ENCODE measurements at regions not wholly inside any gene's neighbourhood (a gene's known extent, or its start where the extent isn't known, plus 50 kb on each side); places are given as distances from the start of the nearest gene placed in this dataset.

DNA sequence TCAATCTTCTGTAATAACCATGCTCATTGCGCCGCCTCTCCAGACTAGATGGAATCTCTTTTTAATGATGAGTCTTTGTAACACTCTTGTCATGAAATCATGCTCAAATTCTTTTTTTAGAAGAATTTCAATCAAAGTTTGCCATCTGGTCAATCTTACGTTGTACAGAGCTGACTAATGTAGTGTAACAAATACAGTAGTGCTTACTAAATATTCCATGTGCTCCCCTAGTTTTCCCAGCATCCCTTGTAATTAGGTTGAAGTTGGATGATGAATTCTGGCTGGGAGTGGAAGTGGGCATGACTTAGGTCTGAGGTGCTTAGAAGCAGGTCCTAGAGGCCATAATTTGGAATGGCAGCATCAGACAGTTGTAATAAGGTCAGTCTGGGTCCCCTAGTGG lies 309.1 kb upstream of the SNX7 start:
- no peaks in the 10 kb centered on the region for H3K36me3 ChIP-seq
- H3K27me3 ChIP-seq, result no peaks in the 10 kb centered on the region
- TF ChIP-seq POLR2A (IDR thresholded peaks at IDR 0.05) (no peak), CTCF (IDR thresholded peaks at IDR 0.05) (no peak), EP300 (IDR thresholded peaks at IDR 0.05) (no peak), POLR2AphosphoS5 (IDR thresholded peaks at IDR 0.05) (no peak)
- ATAC-seq, result no peak
- no peaks in the 10 kb centered on the region for H3K4me1 ChIP-seq
- 90% methylated on average over 3 of the region's 3 CpGs; no CpG with 5 or more reads in 1 of the 2 donors for WGBS, 2 donors (ENCODE audit: low coverage in 1 of 2)
- H3K4me3 ChIP-seq, result no peak overlapping the region
- no peaks in the 10 kb centered on the region for H3K9me3 ChIP-seq
- no peak overlapping the region for H3K27ac ChIP-seq

- no peak overlapping the region for H3K4me3 ChIP-seq
- TF ChIP-seq EP300 (IDR thresholded peaks at IDR 0.05) (no peak), POLR2AphosphoS5 (IDR thresholded peaks at IDR 0.05) (no peak), CTCF (IDR thresholded peaks at IDR 0.05) (no peak), POLR2A (IDR thresholded peaks at IDR 0.05) (no peak)
- 71% methylated on average over 5 of the region's 5 CpGs; no CpG with 5 or more reads in 1 of the 2 donors for WGBS, 2 donors (ENCODE audit: low coverage in 1 of 2)
- no peaks in the 10 kb centered on the region for H3K36me3 ChIP-seq
- H3K27me3 ChIP-seq, result no peaks in the 10 kb centered on the region
- H3K4me1 ChIP-seq, result no peaks in the 10 kb centered on the region
- no peaks in the 10 kb centered on the region for H3K9me3 ChIP-seq
- ATAC-seq, result no peak
- H3K27ac ChIP-seq, result no peak overlapping the region
Measured at GRCh38 chr1:98351561-98351960, 310.0 kb upstream of the SNX7 start.

DNA sequence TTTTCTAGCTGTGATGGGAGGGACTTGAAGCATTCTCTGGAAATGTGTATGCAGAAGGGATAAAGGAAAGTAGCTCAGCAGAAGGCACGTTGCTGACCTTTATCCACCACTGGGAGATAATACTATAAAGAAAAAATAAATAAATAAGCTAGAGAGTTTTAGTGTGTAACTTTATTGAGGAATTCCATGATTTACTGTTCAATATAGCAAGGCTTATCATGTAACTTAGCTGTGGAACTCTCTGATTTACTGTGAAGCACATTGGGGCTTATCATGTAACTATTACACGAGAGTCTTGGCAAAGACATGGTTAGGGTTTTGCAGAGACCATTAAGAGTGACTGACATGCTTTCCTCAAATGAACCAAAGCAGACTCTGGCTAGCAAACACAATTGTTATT lies 316.1 kb upstream of the SNX7 start:
- 60 to 70% methylated on average over 2 of the region's 2 CpGs for WGBS, 2 donors (ENCODE audit: low coverage in 1 of 2)
- TF ChIP-seq POLR2A (IDR thresholded peaks at IDR 0.05) (no peak), POLR2AphosphoS5 (IDR thresholded peaks at IDR 0.05) (no peak), EP300 (IDR thresholded peaks at IDR 0.05) (no peak), CTCF (IDR thresholded peaks at IDR 0.05) (no peak)
- H3K9me3 ChIP-seq, result no peaks in the 10 kb centered on the region
- no peaks in the 10 kb centered on the region for H3K36me3 ChIP-seq
- H3K27me3 ChIP-seq, result no peaks in the 10 kb centered on the region
- ATAC-seq, result no peak
- H3K4me1 ChIP-seq, result no peaks in the 10 kb centered on the region
- H3K4me3 ChIP-seq, result no peak overlapping the region
- H3K27ac ChIP-seq, result no peak overlapping the region

DNA sequence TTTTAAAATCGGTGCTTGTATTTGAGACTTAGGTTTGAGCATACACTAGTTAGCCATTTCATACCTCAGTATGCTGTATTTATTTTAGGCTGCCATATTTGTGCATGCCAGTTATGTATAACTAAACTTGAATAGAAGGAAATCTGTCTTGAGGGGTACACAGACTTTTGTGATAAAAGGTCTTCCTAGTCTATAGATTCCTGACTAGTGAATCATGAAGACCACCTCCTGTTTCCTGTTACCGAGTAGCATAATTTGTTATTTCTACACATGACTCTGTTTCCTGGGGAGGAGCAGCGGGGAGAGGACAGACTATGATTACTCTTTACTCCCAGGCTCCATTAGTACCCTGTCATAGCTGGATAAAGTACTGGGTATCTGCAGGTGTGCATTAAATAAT lies 316.8 kb upstream of the SNX7 start:
- no peaks in the 10 kb centered on the region for H3K4me1 ChIP-seq
- H3K27ac ChIP-seq, result no peak overlapping the region
- H3K9me3 ChIP-seq, result no peaks in the 10 kb centered on the region
- H3K36me3 ChIP-seq, result no peaks in the 10 kb centered on the region
- WGBS, 2 donors (ENCODE audit: low coverage in 1 of 2), result 51 to 64% methylated on average over 3 of the region's 3 CpGs
- no peak for ATAC-seq
- TF ChIP-seq POLR2A (IDR thresholded peaks at IDR 0.05) (no peak), EP300 (IDR thresholded peaks at IDR 0.05) (no peak), CTCF (IDR thresholded peaks at IDR 0.05) (no peak), POLR2AphosphoS5 (IDR thresholded peaks at IDR 0.05) (no peak)
- no peaks in the 10 kb centered on the region for H3K27me3 ChIP-seq
- no peak overlapping the region for H3K4me3 ChIP-seq

DNA sequence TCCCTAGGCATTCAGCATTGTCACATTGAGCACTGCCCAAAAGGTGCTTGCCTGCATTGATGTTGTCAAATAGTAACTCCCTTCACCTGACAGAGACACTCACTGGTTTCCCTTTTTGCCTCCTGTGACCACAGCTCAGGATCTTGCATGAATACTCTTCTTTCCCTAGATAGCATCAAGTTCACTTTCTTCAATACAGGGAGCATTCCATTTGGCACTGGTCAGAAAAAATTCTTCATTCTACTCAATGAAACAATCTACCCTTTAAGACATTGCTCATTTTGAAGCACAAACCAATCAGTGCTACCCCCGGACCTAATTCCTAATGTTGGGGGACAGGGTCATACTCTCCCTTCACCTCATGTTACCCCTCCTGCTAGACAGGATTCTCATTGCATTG lies 319.0 kb upstream of the SNX7 start:
- Histone ChIP-seq H3K27me3 (no peaks in the 10 kb centered on the region), H3K9me3 (no peaks in the 10 kb centered on the region), H3K27ac (no peak overlapping the region), H3K36me3 (no peaks in the 10 kb centered on the region), H3K4me3 (no peak overlapping the region), H3K4me1 (no peaks in the 10 kb centered on the region)
- WGBS, 2 donors (ENCODE audit: low coverage in 1 of 2), result 43 to 67% methylated on average over 1 of the region's 1 CpG
- no peak for ATAC-seq
- no peak for TF ChIP-seq EP300 (IDR thresholded peaks at IDR 0.05)
- TF ChIP-seq POLR2AphosphoS5 (IDR thresholded peaks at IDR 0.05), result no peak
- TF ChIP-seq CTCF (IDR thresholded peaks at IDR 0.05), result no peak
- TF ChIP-seq POLR2A (IDR thresholded peaks at IDR 0.05), result no peak
